Activated T-helper 2 cell treated with anti-CD3 and anti-CD28 coated beads, Interferon-gamma antibody, Interleukin-2, Interleukin-4, amounts not matched to agents 10 μg/mL and 5 μg/mL and 100 μg/mL, durations not matched to agents 14 hours and 24 hours and 36 hours (primary cell): ENCODE measurements at regions not wholly inside any gene's neighbourhood (a gene's known extent, or its start where the extent isn't known, plus 50 kb on each side); places are given as distances from the start of the nearest gene placed in this dataset.

Experiments used
- DNase-seq: peaks from one replicate; pipeline ENCODE4 v3.0.0; 2021; ENCODE audit warnings: low spot score
- H3K27ac Mint-ChIP-seq: one replicate; pipeline ENCODE4 v1.8.0; 2021; ENCODE audit warnings: mixed read lengths
- H3K27me3 Mint-ChIP-seq: one replicate; pipeline ENCODE4 v1.8.0; 2021; ENCODE audit warnings: low read depth, mixed read lengths
- H3K36me3 Mint-ChIP-seq: one replicate; pipeline ENCODE4 v1.8.0; 2021; ENCODE audit warnings: low read depth, mixed read lengths
- H3K4me1 Mint-ChIP-seq: one replicate; pipeline ENCODE4 v1.8.0; 2021; ENCODE audit warnings: low read depth, mixed read lengths
- H3K4me3 Mint-ChIP-seq: one replicate; pipeline ENCODE4 v1.8.0; 2021; ENCODE audit warnings: low read depth, mild to moderate bottlenecking, moderate library complexity, mixed read lengths
- H3K9me3 Mint-ChIP-seq: one replicate; pipeline ENCODE4 v1.8.0; 2021; ENCODE audit warnings: mixed read lengths
- intact Hi-C: fragments of 100-400 bp; cut with micrococcal nuclease; formaldehyde crosslinking; loops from one replicate; pipeline ENCODE4 v1.15.1; 2023

GRCh38 chr18:76670564-76671288 lies 151.6 kb upstream of the ZNF236 start:
- no peak for DNase-seq
- Mint-ChIP-seq H3K27me3 (peaks cover 17% of the 10 kb centered on the region), H3K36me3 (no peaks in the 10 kb centered on the region), H3K4me1 (no peaks in the 10 kb centered on the region), H3K27ac (no peak overlapping the region), H3K4me3 (no peak overlapping the region), H3K9me3 (no peaks in the 10 kb centered on the region)
- intact Hi-C loops = no loop called here

DNA sequence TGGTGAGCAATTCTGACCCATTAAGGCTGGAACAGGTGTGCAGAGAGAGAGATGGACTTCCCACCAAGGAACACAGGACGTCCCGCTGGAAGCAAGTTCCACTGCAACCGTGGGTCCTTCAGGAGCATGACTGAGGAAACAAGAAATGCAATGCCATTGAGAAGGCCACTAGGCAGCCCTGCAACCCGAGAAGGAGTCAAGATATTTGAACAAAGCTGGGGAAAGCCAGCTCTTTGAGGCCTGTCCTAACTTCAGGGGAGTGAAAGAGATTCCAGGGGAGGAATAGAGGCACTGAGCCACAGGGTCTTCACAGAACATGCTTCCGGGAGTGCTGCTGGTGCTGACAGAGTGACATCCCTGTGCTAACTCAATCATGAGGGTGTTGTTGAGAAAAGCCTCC lies 153.8 kb upstream of the ZNF236 start:
- Mint-ChIP-seq H3K4me3 (no peak overlapping the region), H3K27ac (no peak overlapping the region), H3K36me3 (no peaks in the 10 kb centered on the region), H3K27me3 (peaks cover 22% of the 10 kb centered on the region), H3K4me1 (no peaks in the 10 kb centered on the region), H3K9me3 (no peaks in the 10 kb centered on the region)
- DNase-seq = no peak
- intact Hi-C loops = no loop called here

GRCh38 chr18:76668119-76668518 lies 154.2 kb upstream of the ZNF236 start:
- peaks cover 22% of the 10 kb centered on the region for H3K27me3 Mint-ChIP-seq
- intact Hi-C loops = no loop called here
- H3K4me1 Mint-ChIP-seq = no peaks in the 10 kb centered on the region
- no peak overlapping the region for H3K27ac Mint-ChIP-seq
- no peaks in the 10 kb centered on the region for H3K36me3 Mint-ChIP-seq
- no peak overlapping the region for H3K4me3 Mint-ChIP-seq
- DNase-seq = no peak
- no peaks in the 10 kb centered on the region for H3K9me3 Mint-ChIP-seq

DNA sequence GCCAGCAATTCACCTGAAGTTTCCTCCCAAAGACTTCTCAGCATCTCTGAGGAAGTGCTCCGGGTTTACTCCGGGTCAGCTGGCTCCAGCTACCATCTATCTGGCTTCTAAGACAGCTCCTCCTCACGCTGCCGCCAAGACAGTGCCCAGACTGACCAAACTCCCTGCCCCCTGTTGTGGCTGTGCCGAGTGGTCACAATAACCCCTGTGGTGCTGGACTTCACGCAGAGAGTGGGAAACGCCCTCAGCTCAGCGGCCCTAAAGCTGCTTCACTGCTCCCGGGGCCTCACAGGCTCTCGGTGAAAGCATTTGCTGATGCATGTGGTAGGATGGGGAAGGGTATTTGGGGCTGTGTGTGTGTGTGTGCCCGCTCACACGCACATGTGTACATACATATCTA lies 154.8 kb upstream of the ZNF236 start:
- intact Hi-C loops = no loop called here
- Mint-ChIP-seq H3K4me1 (no peaks in the 10 kb centered on the region), H3K36me3 (no peaks in the 10 kb centered on the region), H3K4me3 (no peak overlapping the region), H3K27me3 (peaks cover 22% of the 10 kb centered on the region), H3K27ac (no peak overlapping the region), H3K9me3 (no peaks in the 10 kb centered on the region)
- DNase-seq = no peak

DNA sequence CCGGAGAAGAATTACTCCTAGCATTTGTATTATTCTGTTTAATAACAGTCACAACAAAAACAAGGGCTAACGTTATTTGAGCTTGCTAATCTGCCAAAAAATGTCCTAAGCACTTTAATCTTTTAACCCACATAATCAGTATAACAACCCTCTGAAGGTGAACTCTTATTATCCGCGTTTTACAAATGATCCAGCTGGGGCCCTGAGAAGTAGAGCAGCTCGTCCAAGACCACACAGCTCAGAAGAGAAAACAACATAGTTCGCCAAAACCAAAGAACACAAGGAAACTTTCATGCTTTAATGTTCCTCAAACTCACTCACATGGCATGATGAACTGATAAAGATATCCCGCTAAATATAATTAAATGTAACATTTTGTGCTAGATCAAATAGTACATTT lies 159.7 kb upstream of the ZNF236 start:
- Mint-ChIP-seq H3K27me3 (peaks cover 40% of the 10 kb centered on the region), H3K4me1 (peaks cover 14% of the 10 kb centered on the region), H3K27ac (no peak overlapping the region), H3K36me3 (no peaks in the 10 kb centered on the region), H3K4me3 (no peak overlapping the region), H3K9me3 (no peaks in the 10 kb centered on the region)
- intact Hi-C loops = no loop called here
- DNase-seq = no peak

GRCh38 chr18:76660571-76661192 lies 161.7 kb upstream of the ZNF236 start:
- intact Hi-C loops = no loop called here
- H3K27ac Mint-ChIP-seq = no peak overlapping the region
- H3K9me3 Mint-ChIP-seq = no peaks in the 10 kb centered on the region
- no peak overlapping the region for H3K4me3 Mint-ChIP-seq
- DNase-seq = no peak
- peaks cover 21% of the 10 kb centered on the region for H3K4me1 Mint-ChIP-seq
- peaks cover 51% of the 10 kb centered on the region for H3K27me3 Mint-ChIP-seq
- H3K36me3 Mint-ChIP-seq = no peaks in the 10 kb centered on the region

DNA sequence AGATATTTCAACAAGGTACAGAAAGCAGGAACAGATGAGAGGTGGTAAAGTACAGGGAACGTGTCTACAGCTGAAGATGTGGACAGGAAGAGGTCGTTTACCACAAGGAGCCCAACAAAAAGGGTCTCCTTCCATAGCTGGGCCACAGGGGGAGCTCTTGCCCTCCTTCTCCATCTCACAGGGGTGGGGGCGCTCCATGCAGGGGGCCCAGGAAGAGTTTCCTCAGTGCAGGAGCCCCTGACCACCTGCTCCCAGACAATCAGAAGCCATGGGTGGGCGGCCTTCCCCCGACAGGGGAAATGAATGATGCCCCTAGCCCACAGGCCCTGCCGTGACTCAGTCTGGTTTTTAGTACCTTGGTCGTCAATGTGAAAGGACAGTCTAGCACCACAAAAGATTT lies 163.6 kb upstream of the ZNF516 start:
- no peak for DNase-seq
- Mint-ChIP-seq H3K27me3 (peaks cover 53% of the 10 kb centered on the region), H3K4me3 (no peak overlapping the region), H3K27ac (no peak overlapping the region), H3K4me1 (peaks cover 21% of the 10 kb centered on the region), H3K9me3 (no peaks in the 10 kb centered on the region), H3K36me3 (no peaks in the 10 kb centered on the region)
- intact Hi-C loops = loop anchor here (1.0 to 10.0 kb wide), 5 partner anchors 29 to 446 kb away; no protein-coding TSS in a partner anchor

DNA sequence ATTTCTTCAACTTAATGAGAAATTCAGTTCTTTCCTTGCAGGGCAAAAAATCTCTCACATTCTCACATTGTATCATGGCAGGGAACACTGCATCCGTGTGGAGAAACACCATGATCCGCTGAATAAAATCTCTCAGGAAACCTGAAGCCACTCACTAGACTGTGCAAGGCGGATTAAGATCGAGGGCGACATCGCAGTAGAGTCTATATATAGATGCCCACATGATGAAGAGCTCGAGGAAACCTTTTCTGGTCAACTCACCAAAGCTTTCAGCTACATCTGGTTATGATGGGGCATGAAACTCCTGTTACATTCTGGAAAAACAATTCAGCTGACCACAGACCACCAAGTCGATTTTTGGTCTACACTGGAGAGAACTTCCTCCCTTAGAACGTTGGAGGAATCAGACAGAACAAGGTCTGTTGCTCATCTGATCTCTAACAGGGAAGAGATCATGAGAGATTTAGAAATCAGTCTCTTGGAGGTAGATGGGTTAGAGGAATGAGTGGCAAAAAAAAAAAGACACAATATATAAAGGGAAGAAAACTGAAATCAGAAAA lies 162.9 kb upstream of the ZNF516 start:
- Mint-ChIP-seq H3K4me1 (peaks cover 21% of the 10 kb centered on the region), H3K36me3 (no peaks in the 10 kb centered on the region), H3K4me3 (peak overlapping the region; percentile 35), H3K27me3 (peaks cover 53% of the 10 kb centered on the region), H3K9me3 (no peaks in the 10 kb centered on the region), H3K27ac (peak overlapping the region; percentile 42)
- intact Hi-C loops = loop anchor here (1.0 to 10.0 kb wide), 6 partner anchors 14 to 447 kb away; no protein-coding TSS in a partner anchor
- DNase-seq = no peak

DNA sequence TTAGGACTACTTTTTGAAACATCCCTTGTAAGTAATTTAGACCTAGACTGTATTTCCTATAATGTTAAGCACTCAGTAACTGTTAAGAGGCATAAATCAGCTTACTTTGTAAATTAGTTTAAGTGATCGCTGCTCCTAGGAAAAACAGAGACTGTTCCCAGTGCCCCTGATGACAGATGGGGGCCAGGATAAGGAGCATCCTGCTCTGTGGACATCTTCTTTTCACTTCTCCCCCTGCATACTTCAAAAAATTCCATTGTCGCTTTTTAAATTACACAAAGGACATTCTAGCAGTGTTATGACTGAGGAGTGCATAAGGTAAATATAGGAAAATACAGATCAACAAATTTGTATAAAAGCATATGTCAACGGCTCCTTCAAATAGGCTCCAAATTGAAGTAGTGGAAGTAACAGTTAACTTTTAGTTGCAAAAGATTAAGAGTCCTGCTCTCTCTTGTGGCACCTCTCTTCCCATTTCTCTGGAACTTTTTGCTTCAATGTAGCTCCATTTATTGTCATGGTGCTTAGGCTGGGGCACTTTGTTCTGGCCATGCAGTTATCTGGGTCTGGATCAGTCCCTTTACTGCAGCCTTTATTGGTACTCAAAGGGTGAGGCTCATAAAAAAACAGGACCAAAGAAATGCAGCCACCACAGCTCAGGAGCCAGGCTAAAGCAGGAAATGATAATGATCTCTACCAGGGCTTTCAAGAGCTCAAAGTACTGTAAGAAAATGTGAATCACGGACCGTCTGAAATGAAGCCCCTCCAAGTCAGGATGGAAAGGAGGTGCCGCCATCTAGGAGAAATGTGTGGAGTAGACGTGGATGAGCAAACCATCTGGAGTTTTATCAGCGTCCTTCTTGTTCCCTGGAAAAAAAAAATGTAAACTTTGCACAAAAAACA lies 162.1 kb upstream of the ZNF516 start:
- Mint-ChIP-seq H3K9me3 (no peaks in the 10 kb centered on the region), H3K27ac (no peak overlapping the region), H3K27me3 (peaks cover 54% of the 10 kb centered on the region), H3K36me3 (no peaks in the 10 kb centered on the region), H3K4me1 (peaks cover 21% of the 10 kb centered on the region), H3K4me3 (no peak overlapping the region)
- intact Hi-C loops = loop anchor here (1.0 to 10.0 kb wide), 3 partner anchors 13 to 448 kb away; no protein-coding TSS in a partner anchor
- no peak for DNase-seq

- H3K4me1 Mint-ChIP-seq = peaks cover 21% of the 10 kb centered on the region
- H3K9me3 Mint-ChIP-seq = no peaks in the 10 kb centered on the region
- H3K27ac Mint-ChIP-seq = no peak overlapping the region
- intact Hi-C loops = loop anchor here (10.0 kb wide), 2 partner anchors 410 to 450 kb away; no protein-coding TSS in a partner anchor
- H3K4me3 Mint-ChIP-seq = no peak overlapping the region
- no peak for DNase-seq
- peaks cover 61% of the 10 kb centered on the region for H3K27me3 Mint-ChIP-seq
- H3K36me3 Mint-ChIP-seq = no peaks in the 10 kb centered on the region
These were observed 159.5 kb upstream of the ZNF516 start for GRCh38 chr18:76654577-76654976.

GRCh38 chr18:76647322-76647721 lies 152.3 kb upstream of the ZNF516 start:
- no peak overlapping the region for H3K27ac Mint-ChIP-seq
- H3K27me3 Mint-ChIP-seq = peaks cover 25% of the 10 kb centered on the region
- intact Hi-C loops = no loop called here
- no peaks in the 10 kb centered on the region for H3K9me3 Mint-ChIP-seq
- no peaks in the 10 kb centered on the region for H3K4me1 Mint-ChIP-seq
- DNase-seq = no peak
- no peaks in the 10 kb centered on the region for H3K36me3 Mint-ChIP-seq
- no peak overlapping the region for H3K4me3 Mint-ChIP-seq

DNA sequence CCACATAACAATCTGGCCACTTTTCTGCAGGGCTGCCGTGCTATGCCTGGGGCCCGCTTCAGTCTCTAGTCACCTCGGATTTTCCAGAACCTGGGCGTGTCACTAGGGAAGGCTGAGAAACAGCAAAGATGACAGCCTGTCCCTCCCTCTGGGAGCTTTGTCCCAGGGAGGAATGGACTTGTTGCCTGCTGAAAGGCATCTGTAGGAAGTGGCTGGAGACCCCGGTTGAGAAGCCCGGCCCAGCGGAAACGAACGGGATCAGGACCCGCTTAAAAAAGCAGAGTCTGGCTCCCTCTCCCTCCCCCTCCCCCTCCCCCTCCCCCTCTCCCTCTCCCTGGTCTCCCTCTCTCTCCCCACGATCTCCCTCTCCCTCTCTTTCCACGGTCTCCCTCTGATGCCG lies 149.5 kb upstream of the ZNF516 start:
- Mint-ChIP-seq H3K4me1 (no peaks in the 10 kb centered on the region), H3K27ac (no peak overlapping the region), H3K27me3 (peaks cover 11% of the 10 kb centered on the region), H3K9me3 (no peaks in the 10 kb centered on the region), H3K36me3 (no peaks in the 10 kb centered on the region), H3K4me3 (no peak overlapping the region)
- intact Hi-C loops = loop anchor here (1.0 kb wide), 1 partner anchor 13 kb away; no protein-coding TSS in a partner anchor
- no peak for DNase-seq
